Frontal cortex (tissue), 3 donors: ENCODE measurements at regions not wholly inside any gene's neighbourhood (a gene's known extent, or its start where the extent isn't known, plus 50 kb on each side); places are given as distances from the start of the nearest gene placed in this dataset.
"Not testable (repeated sequence)": the region's sequence is repeated elsewhere in the genome, so short reads cannot be mapped to it uniquely, and the experiment has no call there.

ENCODE experiments used
- DNase-seq, 2 donors: peaks; one replicate each; pipeline ENCODE4 v3.0.0; 2012; ENCODE audit warnings: low spot score in 2 of 2
- FAIRE-seq: peaks from 2 replicates; lab custom pipeline; 2012; peaks lifted over from hg19 to GRCh38; lab: Jason Lieb, UNC
- donor health status: control.
- donor health status: control.
- donor health status: control.

GRCh38 chr4:177155454-177155853 is 154.2 kb upstream of the NEIL3 start:
- FAIRE-seq, result no peak
- no peak for DNase-seq

DNA sequence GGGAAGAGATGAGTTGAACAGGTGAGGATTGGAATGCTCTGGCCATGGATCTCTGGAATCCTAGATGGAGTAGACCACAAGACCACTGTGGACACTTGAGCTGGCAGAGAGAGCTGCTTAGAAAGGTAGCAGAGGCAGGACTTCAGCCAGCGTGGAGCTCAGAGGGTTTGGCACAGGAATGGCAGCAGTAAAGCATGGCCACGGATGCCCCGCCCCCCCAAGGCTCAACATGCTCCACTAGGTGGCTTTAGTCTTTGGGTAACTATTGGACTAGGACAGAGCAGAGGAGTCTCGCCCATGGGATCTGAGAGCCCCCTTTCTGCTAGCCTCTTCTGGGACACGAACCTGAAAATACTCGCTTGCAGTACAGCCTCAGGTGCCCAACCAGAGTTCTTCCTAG is 150.1 kb upstream of the NEIL3 start:
- FAIRE-seq, result no peak
- no peak for DNase-seq

DNA sequence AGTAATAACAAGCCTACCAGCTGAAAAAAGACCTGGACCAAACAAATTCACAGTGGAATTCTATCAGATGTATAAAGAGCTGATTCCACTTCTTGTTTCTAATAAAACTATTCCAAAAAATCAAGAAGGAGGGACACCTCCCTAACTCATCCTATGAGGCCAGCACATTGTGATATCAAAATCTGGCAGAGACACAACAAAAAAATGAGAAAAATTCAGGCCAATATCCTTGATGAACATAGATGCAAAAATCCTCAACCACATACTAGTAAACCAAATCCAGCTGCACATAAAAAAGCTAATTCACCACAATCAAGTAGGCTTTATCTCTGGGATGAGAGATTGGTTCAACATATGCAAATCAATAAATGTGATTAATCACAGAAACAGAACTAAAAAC is 147.9 kb upstream of the NEIL3 start:
- DNase-seq (no peak), FAIRE-seq (no peak)

- FAIRE-seq (no peak), DNase-seq (no peak)
Measured at GRCh38 chr4:177163532-177163931, 146.1 kb upstream of the NEIL3 start.

- DNase-seq (no peak), FAIRE-seq (no peak)
Measured at GRCh38 chr4:177171588-177171987, 138.1 kb upstream of the NEIL3 start.

- FAIRE-seq, result no peak
- no peak for DNase-seq
Measured at GRCh38 chr4:177175473-177175872, 134.2 kb upstream of the NEIL3 start.

DNA sequence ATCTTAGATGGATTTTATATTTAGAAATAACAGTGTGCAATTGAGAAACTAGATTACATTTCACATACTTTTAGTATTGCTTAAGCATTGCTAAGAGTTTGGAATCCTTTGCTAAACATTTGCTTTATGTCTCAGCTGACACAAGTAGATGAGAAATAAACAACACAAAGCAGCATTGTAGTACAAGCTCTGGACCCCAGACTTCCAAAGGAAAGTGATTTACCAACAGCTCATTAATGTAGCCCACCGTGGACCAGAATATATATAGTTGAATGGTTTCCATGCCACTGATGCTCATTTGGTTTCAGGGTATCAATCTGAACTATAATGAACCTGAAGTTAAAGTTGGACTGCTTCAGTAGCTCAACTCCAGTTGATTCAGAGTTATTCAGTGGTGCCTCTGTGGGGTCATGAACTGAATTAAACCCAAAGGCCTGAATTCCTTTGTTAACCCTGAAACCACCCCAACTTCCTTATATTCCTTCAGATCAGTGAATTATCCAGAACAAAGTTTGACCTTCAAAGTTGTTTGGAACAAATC is 132.1 kb upstream of the NEIL3 start:
- FAIRE-seq (no peak), DNase-seq (no peak)

- DNase-seq, result no peak
- no peak for FAIRE-seq
Measured at GRCh38 chr4:177178246-177178645, 131.4 kb upstream of the NEIL3 start.

DNA sequence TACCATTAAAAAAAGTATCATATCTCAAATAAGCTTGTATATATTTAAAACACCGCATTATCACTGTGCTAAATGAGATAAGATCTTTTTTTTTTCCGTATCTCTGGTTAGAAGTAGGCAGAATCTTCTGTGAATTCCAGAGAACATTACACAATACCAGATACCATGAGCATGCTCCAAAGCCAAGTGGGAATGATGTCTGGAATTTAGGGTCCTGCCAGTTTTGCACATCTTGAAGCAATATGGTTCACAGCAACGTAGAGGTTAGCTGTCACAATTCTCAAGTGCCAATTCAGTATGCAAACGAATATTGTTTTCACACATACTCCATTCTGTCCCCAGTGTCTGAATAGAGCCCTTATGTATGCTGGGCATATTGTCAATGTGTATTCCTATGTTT is 127.5 kb upstream of the NEIL3 start:
- FAIRE-seq, result no peak
- no peak for DNase-seq

DNA sequence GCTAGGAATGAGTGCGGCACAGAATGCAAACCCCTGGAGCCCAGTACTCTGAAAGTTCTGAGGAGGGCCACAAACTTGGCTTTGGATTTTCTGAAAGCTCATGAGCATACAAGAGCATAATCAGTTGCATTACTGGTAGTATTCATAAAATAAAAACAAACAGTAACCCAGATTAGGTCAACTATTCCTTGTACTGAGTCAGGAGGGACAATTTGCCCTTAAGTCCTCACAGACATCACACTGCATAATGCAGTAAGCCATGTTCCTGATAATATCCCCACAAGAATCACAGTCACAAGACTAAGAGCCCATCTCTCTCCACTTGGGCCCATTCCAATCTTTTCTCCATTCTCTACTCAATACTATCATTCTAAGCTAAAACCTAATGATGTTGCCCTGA is 126.9 kb upstream of the NEIL3 start:
- no peak for FAIRE-seq
- DNase-seq, result no peak

DNA sequence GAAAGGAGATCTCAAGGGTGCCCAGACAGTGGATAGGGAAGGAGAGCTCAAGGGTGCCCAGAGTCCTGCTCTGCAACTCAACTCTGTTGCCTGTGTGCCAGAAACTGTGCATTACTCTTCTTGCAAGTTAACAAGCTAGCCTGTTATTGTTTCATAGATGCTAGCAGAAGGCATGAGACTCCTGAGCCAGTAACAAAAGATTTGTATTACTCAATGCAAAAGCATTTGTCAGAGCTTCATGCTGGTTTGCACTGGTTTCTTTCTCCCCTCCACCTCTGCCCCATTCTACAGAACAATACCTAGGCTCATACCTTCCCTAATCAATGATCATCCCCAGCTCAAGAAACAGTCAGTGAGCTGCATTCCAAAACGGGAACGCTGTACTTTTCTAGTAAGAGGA is 124.5 kb upstream of the NEIL3 start:
- DNase-seq (no peak), FAIRE-seq (no peak)

- FAIRE-seq (no peak), DNase-seq (no peak)
Measured at GRCh38 chr4:177185579-177185978, 124.1 kb upstream of the NEIL3 start.

GRCh38 chr4:177187371-177187770 is 122.3 kb upstream of the NEIL3 start:
- FAIRE-seq, result no peak
- DNase-seq, result no peak

DNA sequence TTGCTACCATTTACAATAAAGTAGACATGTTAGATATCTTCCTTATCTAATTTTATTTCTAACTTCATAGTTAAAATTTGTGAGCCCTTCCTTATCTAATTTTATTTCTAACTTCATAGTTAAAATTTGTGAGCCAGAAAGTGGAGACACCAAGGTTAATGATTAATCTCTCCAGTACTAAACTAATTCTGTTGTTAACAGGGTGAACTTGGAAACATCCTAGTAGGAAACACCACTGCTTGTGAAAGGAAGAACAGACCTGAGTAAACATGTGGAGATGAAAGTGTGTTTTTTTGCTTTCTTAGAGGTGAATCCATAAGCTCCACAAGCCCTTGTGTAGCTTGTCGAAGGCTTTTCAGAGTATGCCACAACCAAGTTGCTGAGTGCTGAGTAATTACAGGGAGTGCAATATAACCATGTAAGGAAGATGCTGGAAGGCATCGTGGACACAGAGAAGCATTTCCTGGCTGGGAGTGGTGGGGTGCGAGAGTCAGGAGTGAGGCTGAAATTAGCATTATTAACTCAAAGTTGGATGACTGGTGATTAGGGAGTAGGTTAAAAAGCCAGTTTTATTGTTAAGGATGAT is 118.6 kb upstream of the NEIL3 start:
- no peak for DNase-seq
- no peak for FAIRE-seq

GRCh38 chr4:177191586-177191985 is 118.1 kb upstream of the NEIL3 start:
- FAIRE-seq (no peak), DNase-seq (no peak)

GRCh38 chr4:177191991-177192390 is 117.7 kb upstream of the NEIL3 start:
- no peak for FAIRE-seq
- DNase-seq, result no peak

GRCh38 chr4:177193024-177193715 is 116.5 kb upstream of the NEIL3 start:
- not testable (repeated sequence) for DNase-seq, FAIRE-seq

DNA sequence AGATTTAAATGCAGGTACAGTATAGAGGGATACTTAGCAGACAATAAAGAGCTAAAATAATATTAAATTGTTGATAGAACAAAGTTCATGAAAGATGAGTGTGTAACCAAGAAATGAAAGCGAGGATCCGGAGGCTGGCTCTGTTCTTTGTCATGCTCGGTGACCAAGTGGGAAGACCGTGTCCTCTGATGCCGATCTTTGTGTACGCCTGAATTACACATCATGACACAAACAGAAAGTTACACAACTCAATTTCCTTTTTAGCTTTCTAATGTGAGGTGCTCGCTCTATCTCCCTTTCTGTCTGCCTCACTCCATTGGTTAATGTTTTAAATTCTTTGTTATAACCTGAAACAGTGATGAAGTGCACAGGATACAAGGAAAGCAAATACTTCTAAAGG is 114.8 kb upstream of the NEIL3 start:
- no peak for FAIRE-seq
- no peak for DNase-seq

DNA sequence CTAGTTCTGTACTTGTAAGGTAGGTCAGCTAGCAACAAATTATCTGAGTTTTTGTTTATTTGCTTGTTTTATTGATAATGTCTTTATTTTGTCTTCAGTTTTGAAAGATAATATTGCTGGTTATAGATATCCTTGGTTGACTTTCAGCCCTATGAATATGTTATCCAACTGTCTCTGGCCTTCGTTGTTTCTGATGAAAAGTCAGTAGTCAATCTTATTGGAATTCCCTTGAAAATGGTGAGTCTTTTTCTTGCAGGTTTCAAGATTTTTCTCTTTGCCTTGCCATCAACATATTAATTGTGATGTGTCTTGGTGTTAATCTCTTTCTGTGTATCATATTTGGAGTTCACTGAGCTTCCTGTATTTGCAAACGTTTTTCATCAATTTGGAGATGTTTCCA is 113.1 kb upstream of the NEIL3 start:
- FAIRE-seq (no peak), DNase-seq (no peak)

DNA sequence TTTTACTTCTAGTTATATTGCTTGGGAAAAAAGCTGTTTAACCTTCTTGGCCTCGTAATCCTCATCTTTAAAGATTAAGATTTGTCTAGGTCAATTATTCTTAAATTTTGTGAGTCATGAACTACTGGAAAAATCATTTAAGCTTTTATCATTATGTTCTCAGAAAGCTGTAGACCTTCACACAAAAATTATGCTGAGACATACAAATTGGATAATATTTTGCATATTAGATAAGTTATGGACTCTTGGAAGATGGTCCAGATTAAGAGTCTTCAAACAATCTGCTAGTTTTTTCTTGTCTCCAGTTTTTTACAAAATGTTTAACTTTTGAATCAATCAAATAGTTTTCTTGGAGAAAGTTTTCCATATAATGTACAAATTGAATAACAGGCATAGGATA is 108.1 kb upstream of the NEIL3 start:
- FAIRE-seq (no peak), DNase-seq (no peak)

DNA sequence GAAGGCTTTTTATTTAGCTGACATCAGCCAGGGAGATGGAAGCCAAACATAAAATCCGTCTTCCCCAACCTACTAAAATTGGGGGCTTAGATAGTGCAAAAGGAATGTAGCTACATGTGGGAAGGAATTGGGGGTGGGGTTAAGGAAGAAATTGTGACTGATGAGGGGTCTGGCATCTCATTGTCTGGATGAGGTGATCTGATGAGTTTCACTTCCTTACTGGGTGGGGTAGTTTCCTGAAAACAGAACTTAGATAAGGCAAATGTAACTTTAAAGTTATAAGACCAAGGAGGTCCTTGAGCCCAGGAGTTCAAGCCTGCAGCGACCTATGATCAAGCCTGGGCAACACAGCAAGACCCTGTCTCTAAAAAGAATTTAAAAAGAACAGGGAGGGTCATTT is 105.5 kb upstream of the NEIL3 start:
- no peak for DNase-seq
- no peak for FAIRE-seq

- no peak for FAIRE-seq
- no peak for DNase-seq
Measured at GRCh38 chr4:177214935-177215334, 94.7 kb upstream of the NEIL3 start.
